ENCODE measurements at regions not wholly inside any gene's neighbourhood (a gene's known extent, or its start where the extent isn't known, plus 50 kb on each side); places are given as distances from the start of the nearest gene placed in this dataset.
"Not testable (repeated sequence)": the region's sequence is repeated elsewhere in the genome, so short reads cannot be mapped to it uniquely, and the experiment has no call there.

DNA sequence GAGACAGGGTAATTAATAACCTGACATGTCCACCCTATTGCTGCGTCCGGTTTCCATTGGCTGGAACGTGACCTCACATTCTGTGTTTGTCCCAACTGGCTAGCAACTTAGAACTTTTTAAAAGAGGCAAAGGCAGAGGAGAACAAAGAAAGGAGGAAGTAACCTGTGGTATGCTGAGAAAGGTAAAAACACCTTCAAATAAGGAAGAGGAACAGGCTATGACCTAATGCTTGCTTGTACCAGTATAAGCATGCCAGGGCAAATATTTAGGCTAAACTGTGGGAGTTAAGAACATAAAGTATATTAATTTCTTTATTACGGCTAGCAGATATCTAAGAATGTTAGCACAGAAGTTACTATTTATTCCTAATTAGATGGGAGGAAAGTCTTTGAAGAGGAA is 87.3 kb upstream of the MAP10 start:
- H3K27me3 ChIP-seq (ENCODE audit: insufficient read depth, low read length, poor library complexity); H3K4me1 ChIP-seq (ENCODE audit: control insufficient read depth, low read depth, low read length); H3K56ac ChIP-seq (ENCODE audit: low read length); H2BK5ac ChIP-seq (ENCODE audit: low read length); H3K18ac ChIP-seq (ENCODE audit: low read length); H3K79me2 ChIP-seq (ENCODE audit: control insufficient read depth, insufficient read depth, low read length); H4K8ac ChIP-seq (ENCODE audit: low read depth, low read length); H3K9ac ChIP-seq (ENCODE audit: low read length); H3K4ac ChIP-seq (ENCODE audit: low read depth, low read length); H3K36me3 ChIP-seq (ENCODE audit: control insufficient read depth, insufficient read depth, low read length); H3K4me2 ChIP-seq (ENCODE audit: low read length); H3K23ac ChIP-seq (ENCODE audit: low read length); H3K4me3 ChIP-seq (ENCODE audit: low read length); H3K79me1 ChIP-seq (ENCODE audit: low read length); H4K5ac ChIP-seq (ENCODE audit: low read length); H2AK5ac ChIP-seq (ENCODE audit: low read length); DNase-seq; H3K27ac ChIP-seq (ENCODE audit: low read depth, low read length); H2BK120ac ChIP-seq (ENCODE audit: low read depth, low read length); H2BK15ac ChIP-seq (replicated peaks; ENCODE audit: low read depth): not testable (repeated sequence)
- no CpG with 5 or more reads among the region's 4 CpGs for WGBS (ENCODE audit: extremely low coverage, insufficient coverage, low lambda C conversion rate)

DNA sequence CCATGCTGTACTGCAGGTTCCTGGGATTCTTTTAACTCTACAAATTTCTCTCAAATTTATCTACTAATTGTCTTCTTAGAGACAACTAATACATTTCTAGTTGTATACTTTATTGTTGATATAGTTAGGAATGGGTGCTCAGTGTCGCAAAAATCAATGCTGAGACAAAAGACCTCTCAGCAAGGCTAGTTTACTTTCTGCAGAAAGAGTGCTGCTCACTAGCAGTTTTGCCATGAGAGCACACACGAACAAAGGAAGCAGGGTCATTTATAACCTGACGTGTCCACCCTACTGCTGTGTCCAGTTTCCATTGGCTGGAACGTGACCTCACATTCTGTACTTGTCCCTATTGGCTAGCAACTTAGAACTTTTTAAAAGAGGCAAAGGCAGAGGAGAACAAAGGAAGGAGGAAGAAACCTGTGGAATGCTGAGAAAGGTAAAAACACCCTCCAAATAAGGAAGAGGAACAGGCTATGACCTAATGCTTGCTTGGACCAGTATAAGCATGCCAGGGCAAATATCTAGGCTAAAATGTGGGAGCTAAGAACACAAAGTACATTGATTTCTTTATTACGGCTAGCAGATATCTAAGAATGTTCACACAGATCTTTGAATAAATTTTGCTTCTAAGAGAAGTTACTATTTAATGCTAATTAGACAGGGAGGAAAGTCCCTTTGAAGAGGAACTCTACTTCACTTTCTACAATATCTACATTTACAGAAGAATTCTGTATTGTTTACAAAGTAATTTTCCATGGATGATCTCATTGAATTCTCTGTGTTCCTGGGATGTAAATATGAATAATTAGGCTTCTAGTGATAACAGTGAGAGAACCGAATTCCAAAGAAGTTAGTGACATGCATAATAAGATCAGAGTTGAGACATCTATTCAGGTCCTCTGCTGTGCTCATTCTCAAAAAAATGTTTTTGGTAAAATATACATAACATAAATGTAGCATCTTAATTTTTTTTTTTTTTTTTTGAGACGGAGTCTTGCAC is 86.0 kb upstream of the MAP10 start:
- no peaks in the 10 kb centered on the region for H3K27me3 ChIP-seq (ENCODE audit: insufficient read depth, low read length, poor library complexity)
- H3K79me2 ChIP-seq (ENCODE audit: control insufficient read depth, insufficient read depth, low read length), result no peaks in the 10 kb centered on the region
- no peaks in the 10 kb centered on the region for H3K36me3 ChIP-seq (ENCODE audit: control insufficient read depth, insufficient read depth, low read length)
- H3K18ac ChIP-seq (ENCODE audit: low read length), result no peak overlapping the region
- H4K5ac ChIP-seq (ENCODE audit: low read length), result no peak overlapping the region
- WGBS (ENCODE audit: extremely low coverage, insufficient coverage, low lambda C conversion rate), result no CpG with 5 or more reads among the region's 7 CpGs
- no peak overlapping the region for H3K23ac ChIP-seq (ENCODE audit: low read length)
- no peaks in the 10 kb centered on the region for H3K79me1 ChIP-seq (ENCODE audit: low read length)
- no peak overlapping the region for H2BK120ac ChIP-seq (ENCODE audit: low read depth, low read length)
- H3K56ac ChIP-seq (ENCODE audit: low read length), result no peak overlapping the region
- H3K4me2 ChIP-seq (ENCODE audit: low read length), result no peak overlapping the region
- no peak overlapping the region for H3K4ac ChIP-seq (ENCODE audit: low read depth, low read length)
- H2BK15ac ChIP-seq (replicated peaks; ENCODE audit: low read depth), result no peak overlapping the region
- H3K9ac ChIP-seq (ENCODE audit: low read length), result no peak overlapping the region
- no peak overlapping the region for H3K27ac ChIP-seq (ENCODE audit: low read depth, low read length)
- no peak for DNase-seq
- H4K8ac ChIP-seq (ENCODE audit: low read depth, low read length), result no peak overlapping the region
- H2BK5ac ChIP-seq (ENCODE audit: low read length), result no peak overlapping the region
- H3K4me1 ChIP-seq (ENCODE audit: control insufficient read depth, low read depth, low read length), result no peaks in the 10 kb centered on the region
- H2AK5ac ChIP-seq (ENCODE audit: low read length), result no peak overlapping the region
- H3K4me3 ChIP-seq (ENCODE audit: low read length), result no peak overlapping the region

DNA sequence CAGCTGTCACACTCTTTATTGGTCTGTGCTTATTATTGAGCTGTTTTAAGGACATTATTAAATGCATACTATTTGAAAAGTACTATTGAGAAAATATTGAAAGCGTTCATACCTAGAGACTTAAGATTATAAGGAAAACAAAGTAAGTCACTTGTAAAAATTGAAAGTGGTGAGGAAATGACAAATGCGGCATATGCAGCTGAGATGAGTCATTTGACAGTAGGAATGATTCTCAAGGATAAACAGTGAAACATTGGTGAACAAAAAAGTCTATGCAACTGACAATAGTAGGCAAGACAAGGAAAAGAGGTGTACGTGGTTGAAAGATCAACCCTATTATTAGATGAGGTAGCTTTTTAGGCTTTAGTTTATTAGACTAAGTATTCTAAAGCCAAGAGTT is 82.6 kb upstream of the MAP10 start:
- Histone ChIP-seq H4K5ac (ENCODE audit: low read length) (no peak overlapping the region), H3K4me3 (ENCODE audit: low read length) (no peak overlapping the region), H2BK15ac (replicated peaks; ENCODE audit: low read depth) (no peak overlapping the region), H3K18ac (ENCODE audit: low read length) (no peak overlapping the region), H2BK5ac (ENCODE audit: low read length) (no peak overlapping the region), H3K56ac (ENCODE audit: low read length) (no peak overlapping the region), H3K9ac (ENCODE audit: low read length) (no peak overlapping the region), H2AK5ac (ENCODE audit: low read length) (no peak overlapping the region), H3K4me2 (ENCODE audit: low read length) (no peak overlapping the region), H4K8ac (ENCODE audit: low read depth, low read length) (no peak overlapping the region), H3K4me1 (ENCODE audit: control insufficient read depth, low read depth, low read length) (peaks cover 2% of the 10 kb centered on the region), H3K79me1 (ENCODE audit: low read length) (no peaks in the 10 kb centered on the region), H3K36me3 (ENCODE audit: control insufficient read depth, insufficient read depth, low read length) (no peaks in the 10 kb centered on the region), H3K23ac (ENCODE audit: low read length) (no peak overlapping the region), H3K27me3 (ENCODE audit: insufficient read depth, low read length, poor library complexity) (no peaks in the 10 kb centered on the region), H2BK120ac (ENCODE audit: low read depth, low read length) (no peak overlapping the region), H3K27ac (ENCODE audit: low read depth, low read length) (no peak overlapping the region), H3K4ac (ENCODE audit: low read depth, low read length) (no peak overlapping the region), H3K79me2 (ENCODE audit: control insufficient read depth, insufficient read depth, low read length) (no peaks in the 10 kb centered on the region)
- no CpG with 5 or more reads among the region's 3 CpGs for WGBS (ENCODE audit: extremely low coverage, insufficient coverage, low lambda C conversion rate)
- no peak for DNase-seq

DNA sequence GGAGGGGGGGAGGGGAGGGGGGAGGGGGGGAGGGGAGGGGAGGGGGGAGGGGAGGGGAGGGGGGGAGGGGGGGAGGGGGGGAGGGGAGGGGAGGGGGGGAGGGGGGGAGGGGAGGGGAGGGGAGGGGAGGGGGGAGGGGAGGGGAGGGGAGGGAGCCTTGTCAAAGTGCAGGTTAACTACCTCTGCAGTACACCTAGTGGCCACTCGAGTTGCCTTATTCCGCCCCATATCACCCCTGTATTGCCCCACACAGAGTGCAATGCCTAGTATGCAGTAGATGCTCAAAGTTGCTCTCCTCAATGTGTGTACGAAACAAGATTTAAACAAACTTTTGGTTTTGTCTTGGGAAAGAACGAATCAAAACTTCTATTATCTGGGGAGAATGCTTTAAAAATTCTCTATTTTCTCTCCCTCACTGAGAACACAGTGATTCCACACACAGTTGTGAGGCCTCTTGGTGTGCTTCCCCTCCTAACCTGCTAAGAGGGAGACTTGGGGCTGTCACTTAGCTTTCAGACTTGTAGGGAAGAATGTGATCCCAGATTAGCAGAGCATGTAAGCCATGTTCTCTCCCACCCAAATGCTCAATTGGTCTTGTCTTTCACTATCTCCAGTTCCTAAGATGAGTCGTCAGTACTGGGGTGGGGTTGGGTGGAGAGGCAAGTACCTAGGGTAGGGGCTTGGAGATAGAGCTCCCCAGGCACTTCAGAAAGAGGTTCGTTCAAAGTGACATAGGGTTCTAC is 79.7 kb upstream of the MAP10 start:
- H3K27ac ChIP-seq (ENCODE audit: low read depth, low read length), result no peak overlapping the region
- no peaks in the 10 kb centered on the region for H3K36me3 ChIP-seq (ENCODE audit: control insufficient read depth, insufficient read depth, low read length)
- no peaks in the 10 kb centered on the region for H3K79me1 ChIP-seq (ENCODE audit: low read length)
- no peak overlapping the region for H4K5ac ChIP-seq (ENCODE audit: low read length)
- H2BK120ac ChIP-seq (ENCODE audit: low read depth, low read length), result no peak overlapping the region
- peak overlapping the region; percentile 64 for H3K56ac ChIP-seq (ENCODE audit: low read length)
- H2BK5ac ChIP-seq (ENCODE audit: low read length), result no peak overlapping the region
- peaks cover 2% of the 10 kb centered on the region for H3K4me1 ChIP-seq (ENCODE audit: control insufficient read depth, low read depth, low read length)
- H3K4me3 ChIP-seq (ENCODE audit: low read length), result no peak overlapping the region
- H3K18ac ChIP-seq (ENCODE audit: low read length), result no peak overlapping the region
- no peaks in the 10 kb centered on the region for H3K79me2 ChIP-seq (ENCODE audit: control insufficient read depth, insufficient read depth, low read length)
- no CpG with 5 or more reads among the region's 6 CpGs for WGBS (ENCODE audit: extremely low coverage, insufficient coverage, low lambda C conversion rate)
- H2AK5ac ChIP-seq (ENCODE audit: low read length), result no peak overlapping the region
- H3K4ac ChIP-seq (ENCODE audit: low read depth, low read length), result no peak overlapping the region
- H3K4me2 ChIP-seq (ENCODE audit: low read length), result no peak overlapping the region
- no peak overlapping the region for H4K8ac ChIP-seq (ENCODE audit: low read depth, low read length)
- H2BK15ac ChIP-seq (replicated peaks; ENCODE audit: low read depth), result no peak overlapping the region
- H3K23ac ChIP-seq (ENCODE audit: low read length), result no peak overlapping the region
- no peak overlapping the region for H3K9ac ChIP-seq (ENCODE audit: low read length)
- DNase-seq, result peak; percentile 52
- H3K27me3 ChIP-seq (ENCODE audit: insufficient read depth, low read length, poor library complexity), result no peaks in the 10 kb centered on the region

DNA sequence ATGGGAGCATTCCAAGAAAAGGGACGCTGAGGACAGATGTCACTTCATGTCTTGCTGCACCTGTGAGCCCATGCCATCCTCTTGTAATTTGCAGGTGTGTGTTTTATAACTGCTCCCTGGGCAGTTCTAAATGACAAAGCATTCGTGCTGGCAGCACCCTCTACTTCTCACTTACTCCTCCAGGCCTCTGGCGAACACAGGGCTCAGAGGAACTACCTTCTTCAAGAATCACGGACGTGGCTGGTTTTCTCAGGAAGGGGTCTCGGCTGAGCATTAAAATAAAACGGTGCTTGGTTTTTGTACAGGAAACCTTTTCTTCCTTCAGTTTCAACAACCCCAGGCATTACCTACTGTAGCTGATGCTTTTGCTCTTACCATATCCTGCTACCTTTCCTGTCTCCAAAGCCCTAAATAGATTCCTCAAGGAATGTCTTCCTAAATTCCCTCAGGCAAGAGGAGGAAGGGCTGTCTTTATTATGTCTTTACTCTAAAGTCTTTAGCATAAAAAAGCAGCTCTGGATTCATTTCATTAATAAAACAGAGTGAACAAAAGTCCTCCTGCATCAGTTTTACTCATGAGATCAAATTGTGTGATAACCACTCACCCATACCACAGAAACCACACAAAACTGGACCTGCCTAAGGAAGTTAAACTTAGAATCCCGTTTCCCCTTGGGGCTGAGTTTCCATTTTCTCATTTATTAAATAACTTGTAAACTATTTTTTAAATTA is 79.0 kb upstream of the MAP10 start:
- no peak overlapping the region for H4K8ac ChIP-seq (ENCODE audit: low read depth, low read length)
- no peak overlapping the region for H3K4me3 ChIP-seq (ENCODE audit: low read length)
- H3K56ac ChIP-seq (ENCODE audit: low read length), result no peak overlapping the region
- no peak overlapping the region for H2BK15ac ChIP-seq (replicated peaks; ENCODE audit: low read depth)
- H4K5ac ChIP-seq (ENCODE audit: low read length), result no peak overlapping the region
- no peak overlapping the region for H3K23ac ChIP-seq (ENCODE audit: low read length)
- H2BK120ac ChIP-seq (ENCODE audit: low read depth, low read length), result no peak overlapping the region
- H3K27ac ChIP-seq (ENCODE audit: low read depth, low read length), result no peak overlapping the region
- H3K4me2 ChIP-seq (ENCODE audit: low read length), result no peak overlapping the region
- peak; percentile 55 for DNase-seq
- H2AK5ac ChIP-seq (ENCODE audit: low read length), result no peak overlapping the region
- no peak overlapping the region for H3K4ac ChIP-seq (ENCODE audit: low read depth, low read length)
- H3K79me2 ChIP-seq (ENCODE audit: control insufficient read depth, insufficient read depth, low read length), result no peaks in the 10 kb centered on the region
- no peaks in the 10 kb centered on the region for H3K36me3 ChIP-seq (ENCODE audit: control insufficient read depth, insufficient read depth, low read length)
- H3K9ac ChIP-seq (ENCODE audit: low read length), result no peak overlapping the region
- H3K4me1 ChIP-seq (ENCODE audit: control insufficient read depth, low read depth, low read length), result peaks cover 2% of the 10 kb centered on the region
- no peaks in the 10 kb centered on the region for H3K27me3 ChIP-seq (ENCODE audit: insufficient read depth, low read length, poor library complexity)
- no CpG with 5 or more reads among the region's 8 CpGs for WGBS (ENCODE audit: extremely low coverage, insufficient coverage, low lambda C conversion rate)
- H2BK5ac ChIP-seq (ENCODE audit: low read length), result no peak overlapping the region
- H3K18ac ChIP-seq (ENCODE audit: low read length), result no peak overlapping the region
- H3K79me1 ChIP-seq (ENCODE audit: low read length), result no peaks in the 10 kb centered on the region
